GM21576 (cell line): ENCODE measurements at regions not wholly inside any gene's neighbourhood (a gene's known extent, or its start where the extent isn't known, plus 50 kb on each side); places are given as distances from the start of the nearest gene placed in this dataset.
"Not testable (repeated sequence)": the region's sequence is repeated elsewhere in the genome, so short reads cannot be mapped to it uniquely, and the experiment has no call there.

Source experiments
- ATAC-seq: cut with Tn5 transposase; IDR thresholded peaks from one replicate; pipeline ENCODE4 v1.9.1; 2021; ENCODE audit warnings: mild to moderate bottlenecking, moderate library complexity; ENCODE audit not compliant: unreplicated experiment

- ATAC-seq = no peak
Measured at GRCh38 chr19:29154163-29154562, 58.8 kb downstream of the UQCRFS1 start.

DNA sequence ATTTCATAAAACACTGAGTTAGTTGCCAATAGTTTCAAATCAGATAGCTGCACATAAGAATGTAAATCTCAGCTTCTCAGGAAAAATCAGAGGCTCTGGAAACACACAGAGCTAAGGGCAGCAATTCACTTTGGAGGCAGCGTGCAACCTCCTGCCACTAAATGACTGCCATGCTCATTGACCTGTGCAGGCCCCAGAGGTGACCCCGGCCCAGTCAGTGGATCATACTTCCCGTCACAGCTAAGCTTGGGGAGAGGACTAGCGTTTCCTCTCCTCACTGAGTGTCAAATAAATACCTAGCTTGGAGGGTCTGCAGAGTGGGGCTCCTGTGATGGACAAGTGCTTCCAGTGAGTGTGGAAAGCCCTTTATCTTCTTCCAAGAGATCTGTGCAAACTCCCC, 67.2 kb downstream of the UQCRFS1 start:
- no peak for ATAC-seq

DNA sequence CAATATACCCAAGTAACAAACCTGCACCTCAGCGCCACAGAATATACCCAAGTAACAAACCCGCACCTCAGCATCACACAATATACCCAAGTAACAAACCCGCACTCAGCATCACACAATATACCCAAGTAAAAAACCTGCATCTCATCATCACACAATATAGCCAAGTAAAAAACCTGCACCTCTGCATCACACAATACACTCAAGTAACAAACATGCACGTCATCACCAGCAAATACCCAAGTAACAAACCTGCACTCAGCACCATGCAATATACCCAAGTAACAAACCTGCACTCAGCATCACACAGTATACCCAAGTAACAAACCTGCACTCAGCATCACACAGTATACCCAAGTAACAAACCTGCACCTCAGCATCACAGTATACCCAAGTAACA, 69.8 kb downstream of the UQCRFS1 start:
- ATAC-seq = no peak

DNA sequence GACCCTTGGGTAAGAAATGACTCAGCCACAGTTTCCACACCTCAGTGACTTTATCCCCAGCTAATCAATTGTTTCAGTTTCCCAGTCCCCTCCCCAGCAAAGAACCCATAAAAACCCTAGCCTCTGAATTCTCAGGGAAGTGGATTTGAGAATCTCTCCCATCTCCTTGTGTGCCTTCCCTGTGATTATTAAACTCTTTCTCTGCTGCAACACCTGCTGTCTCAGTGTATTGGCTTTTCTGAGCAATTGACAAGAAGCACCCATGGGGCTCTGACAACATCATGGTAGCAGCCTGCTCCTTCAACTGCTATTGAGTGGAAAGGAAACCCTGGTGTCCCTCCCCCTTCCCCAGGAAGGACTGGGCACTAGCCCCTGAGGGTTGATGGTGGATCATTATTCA, 73.7 kb downstream of the UQCRFS1 start:
- ATAC-seq = no peak

- ATAC-seq = not testable (repeated sequence)
Measured at GRCh38 chr19:29138206-29138605, 74.7 kb downstream of the UQCRFS1 start.

DNA sequence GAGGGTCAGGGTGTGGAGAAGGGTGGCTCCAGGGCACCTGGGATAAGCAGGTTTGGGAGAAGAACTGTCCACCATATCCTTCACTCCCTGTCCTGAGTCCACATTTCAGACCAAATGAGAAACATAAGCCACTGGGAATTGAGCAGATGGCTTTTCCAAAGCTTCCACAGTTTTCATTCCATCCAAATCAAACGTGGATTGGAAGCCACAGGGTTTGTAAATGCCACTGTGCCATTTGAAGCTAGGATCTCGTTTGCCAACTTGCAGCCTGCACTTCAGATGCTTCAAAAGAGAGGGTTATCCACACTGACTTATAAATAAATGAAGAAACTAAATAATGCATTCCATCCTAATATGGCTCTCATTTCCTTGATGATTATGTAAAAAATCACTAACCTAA, 81.5 kb downstream of the UQCRFS1 start:
- no peak for ATAC-seq

- ATAC-seq = no peak
Measured at GRCh38 chr19:29129148-29129547, 83.8 kb downstream of the UQCRFS1 start.

GRCh38 chr19:29128203-29128602, 84.7 kb downstream of the UQCRFS1 start:
- no peak for ATAC-seq

GRCh38 chr19:29122185-29122584, 90.8 kb downstream of the UQCRFS1 start:
- no peak for ATAC-seq

DNA sequence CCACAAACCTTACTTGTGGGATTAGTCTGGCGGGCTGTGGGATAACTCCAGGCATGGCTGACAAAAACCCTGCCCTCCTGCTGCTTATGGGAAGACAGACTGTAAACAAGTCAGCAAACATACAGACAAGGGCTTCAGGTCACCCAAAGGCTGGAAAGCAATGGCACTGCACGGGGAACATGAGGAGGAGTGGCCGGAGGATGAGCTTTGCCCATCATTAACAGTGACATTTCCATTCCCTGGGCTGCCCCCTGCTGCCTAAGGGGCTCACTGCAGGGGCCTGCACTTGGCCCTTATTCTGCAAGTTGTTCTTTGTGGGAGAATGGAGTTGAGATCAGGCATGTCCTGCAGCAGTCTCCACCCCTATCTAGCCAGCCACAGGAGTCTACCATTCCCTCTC, 91.3 kb downstream of the UQCRFS1 start:
- no peak for ATAC-seq

GRCh38 chr19:29120466-29120865, 92.5 kb downstream of the UQCRFS1 start:
- no peak for ATAC-seq

DNA sequence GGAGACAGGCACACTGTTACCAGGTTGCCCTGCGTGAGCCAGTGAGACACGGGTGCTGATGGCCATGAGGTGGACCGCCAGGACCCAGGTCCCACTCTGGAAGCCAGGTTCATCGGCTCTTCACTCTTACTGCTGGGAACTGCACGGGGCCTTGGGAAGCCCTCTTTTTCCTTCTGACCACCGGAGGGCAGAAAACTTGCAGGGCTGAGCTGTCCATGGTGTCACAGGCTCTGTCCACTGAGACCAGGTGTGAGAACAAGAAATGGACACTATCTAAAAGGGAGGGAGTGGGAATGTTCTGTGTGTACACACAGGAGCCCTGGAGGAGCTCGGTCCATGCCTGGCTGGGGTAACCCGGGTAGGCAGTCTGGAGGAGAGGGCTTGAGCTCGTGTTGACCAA, 93.4 kb downstream of the UQCRFS1 start:
- ATAC-seq = no peak

DNA sequence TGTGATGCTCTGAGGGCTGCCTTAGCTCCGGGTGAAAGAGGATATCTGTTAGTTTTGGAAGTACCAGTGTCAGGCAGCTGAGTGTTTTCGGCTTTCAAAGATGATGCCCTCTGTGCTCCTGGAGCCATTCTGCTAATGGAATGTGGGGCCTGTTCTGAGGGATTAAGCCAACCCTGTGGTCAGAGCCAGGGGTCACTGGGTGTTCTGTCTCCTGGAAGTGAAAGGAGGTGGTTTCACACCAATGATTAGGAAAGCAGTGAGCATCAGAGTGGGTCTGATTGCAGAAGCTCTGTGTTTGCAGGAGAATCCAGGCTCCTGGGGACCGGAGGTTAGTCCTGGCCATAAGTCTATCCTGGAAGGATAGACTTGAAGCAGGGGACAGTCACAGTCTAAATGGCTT, 94.6 kb downstream of the UQCRFS1 start:
- no peak for ATAC-seq

DNA sequence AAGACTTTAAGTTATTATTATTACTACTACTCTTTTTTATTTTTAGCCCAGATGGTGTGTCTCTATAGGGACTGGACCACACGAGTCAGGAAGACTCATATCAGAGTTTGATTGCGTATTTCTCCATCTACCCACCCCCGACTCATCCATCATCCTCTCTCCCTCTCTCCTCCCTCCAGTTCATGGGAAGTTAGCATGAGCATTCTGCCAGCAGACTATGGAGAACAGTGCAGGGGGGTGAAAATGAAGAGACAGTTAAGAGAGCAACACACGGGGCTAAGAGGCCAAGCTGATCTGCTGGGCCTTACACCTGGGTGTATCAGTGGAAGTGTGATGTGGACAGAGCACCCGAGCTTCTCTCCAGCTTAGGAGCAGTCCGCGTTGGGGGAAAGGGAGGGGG, 95.0 kb downstream of the UQCRFS1 start:
- ATAC-seq = no peak

GRCh38 chr19:29115181-29115580, 97.8 kb downstream of the UQCRFS1 start:
- ATAC-seq = no peak

DNA sequence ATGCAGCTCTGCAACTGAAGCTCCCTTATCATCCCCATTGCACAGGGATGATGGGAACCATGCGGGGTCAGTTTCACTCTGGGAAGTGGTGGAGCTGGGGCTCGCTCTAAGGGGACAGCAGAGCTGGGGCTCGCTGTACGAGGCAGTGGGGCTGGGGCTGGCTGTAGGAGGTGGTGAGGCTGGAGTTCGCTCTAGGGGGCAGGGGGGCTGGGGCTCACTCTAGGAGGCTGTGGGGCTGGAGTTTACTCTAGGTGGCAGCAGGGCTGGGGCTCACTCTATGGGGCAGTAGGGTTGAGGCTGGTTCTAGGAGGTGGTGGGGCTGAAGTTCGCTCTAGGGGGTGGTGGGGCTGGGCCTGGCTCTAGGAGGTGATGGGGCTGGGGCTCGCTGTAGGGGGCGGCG, 99.1 kb downstream of the UQCRFS1 start:
- ATAC-seq = no peak

DNA sequence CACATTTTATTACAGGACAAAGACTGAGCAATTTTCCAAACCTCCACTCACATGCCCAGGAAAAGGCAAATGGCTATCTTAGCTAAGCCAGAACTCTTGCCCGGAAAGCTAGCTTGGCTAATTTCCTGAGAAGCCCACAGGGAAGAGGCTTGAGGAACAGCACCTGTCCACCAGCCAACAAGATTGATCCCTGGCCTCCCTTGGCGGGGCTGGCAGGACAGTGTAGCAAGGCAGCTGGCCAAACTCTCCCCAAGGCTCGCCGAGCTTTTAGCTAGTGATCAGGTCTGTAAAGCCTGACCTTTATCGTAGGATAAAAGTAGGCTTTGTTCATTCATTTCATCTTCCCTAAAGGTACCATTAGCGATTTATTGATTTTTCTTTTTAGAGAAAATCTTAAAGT, 101.4 kb downstream of the UQCRFS1 start:
- no peak for ATAC-seq

DNA sequence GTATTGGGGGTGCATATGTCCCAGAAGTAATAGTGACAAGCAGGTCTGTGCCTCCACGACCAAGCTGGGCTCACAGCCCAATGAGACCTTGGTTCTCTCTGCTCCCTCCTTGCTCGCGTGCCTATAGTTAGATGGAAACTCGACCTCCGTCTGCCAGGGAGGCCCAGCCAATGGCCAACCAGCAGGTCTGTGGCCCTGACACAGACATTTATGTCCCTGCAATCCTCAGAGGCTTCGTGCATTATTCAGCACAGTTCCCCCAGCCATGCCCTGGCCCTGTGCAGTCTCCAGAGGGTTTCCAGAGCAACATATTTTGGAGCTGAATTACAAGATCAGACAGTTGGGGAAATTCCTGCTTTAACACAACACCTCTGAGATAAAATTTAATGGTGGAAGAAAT, 105.1 kb downstream of the UQCRFS1 start:
- ATAC-seq = no peak

- ATAC-seq = no peak
Measured at GRCh38 chr19:29106346-29106885, 106.5 kb downstream of the UQCRFS1 start.

DNA sequence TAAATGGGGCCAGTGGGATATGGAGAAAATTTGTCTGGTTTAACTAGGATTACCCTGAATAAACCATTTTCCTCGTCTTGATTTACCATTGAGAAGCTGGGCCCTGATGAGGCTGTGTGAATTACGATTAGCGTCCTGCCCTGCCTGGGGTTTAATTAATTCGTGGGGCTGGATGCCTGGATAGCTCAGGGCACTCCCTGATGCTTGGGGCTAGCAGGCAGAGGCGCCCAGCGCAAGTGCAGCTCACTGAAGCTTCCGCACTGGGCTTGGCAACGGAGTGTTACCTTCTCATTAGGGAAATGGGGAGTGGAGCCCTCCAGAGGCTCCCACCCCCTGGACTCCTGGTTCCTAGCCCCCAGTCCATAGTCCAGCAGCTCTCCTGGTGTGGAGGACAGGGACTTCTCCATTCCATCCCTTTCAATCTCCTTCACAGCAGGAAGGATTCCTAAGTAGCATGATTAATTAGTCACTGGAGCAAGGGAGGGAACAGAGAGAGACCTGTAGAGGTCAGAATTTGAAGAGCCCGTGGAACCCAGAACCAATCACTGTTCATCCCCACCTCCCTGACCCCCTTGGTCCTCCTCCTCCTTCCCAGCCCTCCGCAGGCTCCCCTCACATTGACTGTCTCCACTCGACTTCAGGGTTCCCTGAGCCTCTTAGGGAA, 107.2 kb downstream of the UQCRFS1 start:
- no peak for ATAC-seq

DNA sequence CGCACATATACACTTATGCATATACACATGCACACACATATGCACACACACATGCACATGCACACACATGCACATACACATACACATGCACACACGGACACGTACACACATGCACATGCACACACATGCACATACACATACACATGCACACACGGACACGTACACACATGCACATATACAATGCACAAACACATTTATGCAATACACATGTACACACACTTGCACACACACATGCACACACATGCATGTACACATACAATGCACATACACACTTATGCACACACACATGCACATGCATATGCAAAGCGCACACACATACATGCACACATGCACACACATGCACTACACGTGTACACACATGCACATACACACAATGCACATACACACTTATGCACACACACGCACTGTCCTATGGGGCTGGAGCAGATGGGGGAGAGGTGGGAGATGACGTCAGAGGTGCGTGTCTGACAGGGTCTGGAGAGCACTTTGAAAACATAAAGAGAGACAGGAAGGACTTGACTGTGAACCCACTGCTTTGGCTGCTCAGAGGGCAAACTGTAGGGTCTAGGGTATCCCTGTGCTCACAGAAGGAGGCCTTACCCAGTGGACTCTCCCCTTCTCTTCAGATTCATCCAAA, 108.2 kb downstream of the UQCRFS1 start:
- no peak for ATAC-seq

DNA sequence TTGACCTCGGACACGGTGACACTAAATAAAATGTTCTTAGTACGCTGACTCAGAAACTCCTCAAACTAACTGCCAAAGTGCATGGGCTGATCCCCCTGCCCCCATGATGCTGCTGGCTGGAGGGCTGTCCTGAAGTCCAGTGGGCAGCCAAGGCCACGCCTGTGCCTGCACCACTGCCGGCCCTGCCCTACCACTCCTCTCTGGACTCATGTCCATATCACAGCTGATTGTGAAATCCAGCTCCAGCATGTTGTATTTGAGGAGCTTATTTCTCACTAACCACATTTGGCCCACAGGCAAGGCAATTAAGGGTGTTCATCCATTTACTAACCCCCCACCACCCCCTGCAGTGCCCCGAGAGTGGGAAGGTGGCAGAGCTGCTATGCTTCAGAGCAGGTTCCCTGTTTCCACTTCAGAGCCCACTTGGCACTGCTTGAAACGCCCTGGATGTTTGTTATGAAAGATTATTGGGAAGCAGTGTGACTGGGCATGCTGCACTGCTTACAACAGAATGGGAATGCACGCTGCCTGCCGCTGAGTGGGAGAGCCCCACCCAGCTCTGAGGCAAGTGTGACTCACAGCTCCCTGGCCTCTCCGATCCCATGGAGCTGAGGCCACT, 114.0 kb downstream of the UQCRFS1 start:
- no peak for ATAC-seq
